ENCODE measurements at regions not wholly inside any gene's neighbourhood (a gene's known extent, or its start where the extent isn't known, plus 50 kb on each side); places are given as distances from the start of the nearest gene placed in this dataset.

DNA sequence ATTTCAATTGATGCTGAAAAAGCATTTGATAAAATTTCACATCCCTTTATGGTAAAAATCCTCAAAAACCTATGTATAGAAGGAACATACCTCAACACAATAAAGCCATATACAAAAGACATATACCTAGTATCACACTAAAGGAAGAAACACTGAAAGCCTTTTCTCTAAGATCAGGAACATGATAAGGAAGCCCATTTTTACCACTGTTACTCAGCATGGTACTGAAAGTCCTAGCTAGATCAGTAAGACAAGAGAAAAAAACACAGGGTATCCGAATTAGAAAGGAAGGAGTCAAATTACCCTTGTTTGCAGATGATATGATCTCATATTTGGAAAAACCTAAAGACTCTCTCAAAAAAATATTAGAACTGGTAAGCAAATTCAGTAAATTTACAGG is 350.2 kb upstream of the PDE4D start:
- DNase-seq = no peak

- no peak for DNase-seq
Observed at GRCh38 chr5:60232036-60232795, 338.7 kb upstream of the PDE4D start.

DNA sequence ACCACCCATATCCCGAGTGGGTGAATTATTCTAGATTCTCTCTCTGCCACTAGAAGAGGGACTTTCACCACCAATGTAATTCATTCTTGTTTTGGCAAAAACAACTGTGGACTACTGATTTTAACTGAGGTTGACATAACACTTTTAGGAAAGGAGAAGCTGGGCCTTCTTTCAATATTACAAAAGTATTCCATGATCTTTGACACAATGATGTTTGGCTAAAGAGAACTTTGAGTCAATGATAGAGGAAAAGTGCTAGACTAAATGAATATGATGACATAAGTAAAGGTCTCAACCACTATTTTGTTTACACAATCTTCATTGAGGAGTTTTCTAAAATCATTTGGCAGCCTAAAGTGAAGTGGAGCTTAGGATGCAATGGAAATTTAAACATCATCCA is 336.9 kb upstream of the PDE4D start:
- no peak for DNase-seq

DNA sequence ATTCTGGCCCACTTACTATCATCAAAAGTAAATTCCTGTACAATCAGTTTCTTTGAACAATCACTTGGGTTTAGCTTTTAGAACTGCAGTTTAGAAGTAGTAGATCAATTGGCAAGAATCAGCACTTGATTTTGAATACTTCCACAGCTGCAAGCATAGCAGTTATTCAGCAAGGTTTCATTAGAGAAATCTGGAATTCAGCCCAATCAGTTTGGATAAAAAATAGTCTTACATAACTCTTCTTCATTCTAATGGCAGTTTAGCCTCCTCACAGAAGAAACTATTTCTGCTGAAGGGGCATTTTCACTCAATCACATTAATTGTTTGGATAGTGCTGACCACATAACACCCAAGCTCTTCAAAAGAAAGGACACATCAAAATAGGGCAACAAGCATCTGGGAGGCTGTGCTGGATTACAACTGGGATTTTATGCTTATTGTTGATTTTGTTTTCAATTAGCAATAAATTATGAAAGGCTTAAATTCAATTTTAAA is 336.2 kb upstream of the PDE4D start:
- DNase-seq = no peak

DNA sequence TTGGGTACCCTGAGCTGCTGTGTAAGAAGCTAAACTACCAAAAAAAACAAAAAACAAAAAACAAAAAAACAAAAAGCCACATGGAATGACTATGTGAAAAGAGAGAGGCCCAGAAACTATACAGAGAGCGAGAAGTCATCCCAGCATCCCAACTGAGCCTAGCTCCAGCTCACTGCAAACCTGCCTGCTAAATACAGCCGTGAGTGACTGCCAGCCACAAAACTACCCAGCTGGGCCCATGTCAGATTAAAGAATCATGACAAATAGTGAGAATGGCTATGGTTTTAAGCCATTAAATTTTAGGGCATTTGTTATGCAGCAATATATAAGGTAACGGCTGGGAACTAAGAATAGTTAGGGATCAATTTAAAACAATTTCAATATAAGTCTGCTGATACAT is 335.1 kb upstream of the PDE4D start:
- no peak for DNase-seq

- no peak for DNase-seq
Observed at GRCh38 chr5:60226128-60226527, 332.6 kb upstream of the PDE4D start.

GRCh38 chr5:60223342-60223741 is 329.8 kb upstream of the PDE4D start:
- DNase-seq = no peak

- no peak for DNase-seq
Observed at GRCh38 chr5:60219921-60220320, 326.4 kb upstream of the PDE4D start.

GRCh38 chr5:60210810-60211209 is 317.3 kb upstream of the PDE4D start:
- no peak for DNase-seq

DNA sequence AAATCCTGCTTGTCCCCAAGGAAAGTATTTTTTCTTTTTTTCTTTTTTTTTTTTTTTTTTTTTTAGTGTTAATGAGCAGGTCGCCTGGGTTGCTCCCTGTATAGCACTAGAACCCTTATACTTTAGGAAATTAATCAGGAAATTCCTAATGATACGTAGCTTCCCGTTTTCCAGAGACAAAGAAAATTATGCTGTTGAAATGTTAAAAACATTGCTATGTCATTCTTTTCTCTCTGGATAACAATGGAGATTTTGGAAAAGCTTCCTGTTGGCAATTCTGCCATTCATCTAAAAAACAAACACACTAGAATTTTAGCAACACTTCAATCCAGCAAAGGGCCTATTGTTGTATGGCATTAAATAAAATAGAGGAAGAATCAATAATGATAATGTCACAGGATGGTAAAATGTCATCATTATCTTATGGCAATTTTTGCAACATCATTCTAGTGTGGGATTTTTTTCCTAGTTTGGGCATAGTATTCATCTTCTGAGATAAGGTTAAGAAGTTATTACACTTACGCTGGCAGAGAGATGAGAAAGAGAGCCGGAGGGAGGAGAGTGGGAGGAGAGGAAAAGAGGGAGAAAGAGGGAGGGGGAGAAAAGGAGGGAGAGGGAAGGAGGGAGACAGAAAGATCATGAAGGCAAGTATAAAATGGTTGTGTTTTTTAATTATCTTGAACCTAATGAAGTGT is 315.8 kb upstream of the PDE4D start:
- DNase-seq = no peak

GRCh38 chr5:60208716-60209115 is 315.2 kb upstream of the PDE4D start:
- no peak for DNase-seq

DNA sequence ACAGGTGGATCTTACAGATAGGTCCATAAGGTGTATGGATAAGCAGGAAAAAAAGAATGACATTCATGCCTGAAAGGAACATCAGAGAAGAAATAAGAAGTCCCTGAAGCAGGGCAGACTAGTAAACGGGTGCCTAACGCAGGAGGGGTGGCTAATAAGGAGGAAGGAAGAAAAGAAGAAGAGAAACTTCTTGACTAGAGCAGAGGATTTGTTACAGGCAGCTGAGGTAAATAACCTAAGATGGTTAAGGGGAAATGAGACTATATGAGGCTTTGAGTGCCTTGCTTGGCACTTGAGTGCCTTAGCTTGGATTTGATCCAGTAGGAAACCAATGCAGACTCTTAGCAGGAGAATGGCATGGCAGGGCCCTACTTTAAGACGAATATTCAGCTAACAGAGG is 313.5 kb upstream of the PDE4D start:
- no peak for DNase-seq

GRCh38 chr5:60206234-60206633 is 312.7 kb upstream of the PDE4D start:
- no peak for DNase-seq

DNA sequence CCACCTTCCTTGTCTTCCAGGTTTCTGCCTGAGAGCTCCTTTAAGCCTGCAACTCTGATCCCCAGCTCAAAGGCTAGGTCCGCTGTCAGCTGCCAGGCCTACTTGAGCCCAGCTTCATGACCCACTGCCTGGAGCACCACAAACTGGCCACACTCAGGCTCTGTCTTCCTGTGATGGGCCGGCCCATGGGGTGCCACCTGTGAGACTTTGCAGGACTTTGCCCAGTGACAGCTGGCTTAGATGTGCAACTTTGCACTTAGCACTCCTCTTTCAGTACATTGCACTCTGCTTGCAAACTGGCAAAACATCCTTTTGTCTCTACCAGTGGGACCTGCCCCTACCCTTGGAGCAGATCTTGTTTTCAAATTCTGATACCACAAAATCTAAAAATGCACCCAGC is 311.5 kb upstream of the PDE4D start:
- DNase-seq = no peak

DNA sequence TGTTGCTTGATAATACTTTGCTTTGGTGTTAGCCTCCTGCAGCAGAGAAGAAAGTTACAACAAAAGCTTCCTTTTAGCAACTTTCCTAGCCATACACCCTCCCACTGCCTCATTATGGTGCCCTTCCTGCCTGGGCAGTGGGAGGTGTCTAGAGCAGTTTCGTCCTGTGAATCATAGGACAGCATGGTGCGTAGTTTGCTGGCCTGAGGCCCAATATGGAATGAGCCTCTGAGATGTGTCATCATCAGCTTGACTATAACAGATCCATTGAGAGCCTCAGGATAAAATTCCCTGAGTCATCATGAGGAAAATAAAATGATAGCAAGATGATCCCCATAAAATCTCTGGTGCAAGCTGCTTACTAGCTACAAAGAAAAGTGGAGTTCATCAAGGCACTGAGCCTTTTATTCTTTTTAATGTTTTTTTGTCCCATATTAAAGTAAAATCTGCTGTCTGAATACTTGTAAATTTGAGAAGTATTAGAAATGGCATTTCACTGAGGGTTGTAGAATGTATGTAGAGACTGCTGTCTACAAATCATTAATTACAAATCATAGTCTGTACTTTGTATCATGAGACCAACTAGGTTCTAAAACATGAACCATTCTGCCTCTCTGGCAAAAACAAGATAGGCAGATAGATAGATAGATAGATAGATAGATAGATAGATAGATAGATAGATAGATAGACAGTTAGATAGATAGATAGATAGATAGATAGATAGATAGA is 303.0 kb upstream of the PDE4D start:
- no peak for DNase-seq

DNA sequence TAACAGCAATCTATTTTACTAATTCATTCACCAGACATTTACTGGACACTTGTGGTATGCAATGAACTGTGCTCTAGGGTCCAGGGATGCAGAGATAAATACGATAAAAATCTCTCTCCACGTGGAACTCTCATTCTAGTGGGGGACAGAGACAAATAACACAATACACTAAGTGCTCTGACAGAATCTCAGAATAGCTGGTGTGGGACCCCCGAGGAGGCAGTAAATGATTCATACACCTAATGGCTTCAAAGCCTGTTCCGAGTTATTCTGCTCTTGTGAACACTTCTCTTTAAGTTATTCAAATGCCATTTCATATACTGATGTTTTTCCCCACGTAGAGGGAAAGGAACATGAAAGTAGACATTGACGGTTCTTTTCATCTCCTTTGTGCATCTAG is 302.0 kb upstream of the PDE4D start:
- DNase-seq = no peak

- no peak for DNase-seq
Observed at GRCh38 chr5:60195083-60195482, 301.6 kb upstream of the PDE4D start.

GRCh38 chr5:60185231-60186099 is 291.9 kb upstream of the PDE4D start:
- DNase-seq = no peak

DNA sequence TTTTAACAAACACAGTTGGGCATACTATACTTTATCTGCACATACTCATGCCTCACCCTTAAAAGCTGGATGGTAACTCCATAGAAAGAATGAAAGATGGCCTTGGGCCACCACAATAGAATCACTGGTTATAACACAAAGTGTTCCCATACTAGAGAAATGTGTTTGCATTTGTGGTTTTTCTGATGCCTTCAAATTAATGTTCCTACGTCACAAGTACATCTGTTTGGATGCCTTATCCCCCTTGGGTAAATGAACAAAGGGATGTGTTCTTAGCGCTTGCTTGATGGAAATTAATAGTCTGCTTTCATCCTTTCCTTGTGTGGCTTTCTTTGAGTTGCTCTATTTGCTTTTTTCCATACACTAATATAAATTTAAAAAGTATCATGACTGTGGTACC is 291.1 kb upstream of the PDE4D start:
- no peak for DNase-seq

- no peak for DNase-seq
Observed at GRCh38 chr5:60183881-60184280, 290.4 kb upstream of the PDE4D start.

- no peak for DNase-seq
Observed at GRCh38 chr5:60178101-60178500, 284.6 kb upstream of the PDE4D start.

- no peak for DNase-seq
Observed at GRCh38 chr5:60177596-60177995, 284.1 kb upstream of the PDE4D start.

DNA sequence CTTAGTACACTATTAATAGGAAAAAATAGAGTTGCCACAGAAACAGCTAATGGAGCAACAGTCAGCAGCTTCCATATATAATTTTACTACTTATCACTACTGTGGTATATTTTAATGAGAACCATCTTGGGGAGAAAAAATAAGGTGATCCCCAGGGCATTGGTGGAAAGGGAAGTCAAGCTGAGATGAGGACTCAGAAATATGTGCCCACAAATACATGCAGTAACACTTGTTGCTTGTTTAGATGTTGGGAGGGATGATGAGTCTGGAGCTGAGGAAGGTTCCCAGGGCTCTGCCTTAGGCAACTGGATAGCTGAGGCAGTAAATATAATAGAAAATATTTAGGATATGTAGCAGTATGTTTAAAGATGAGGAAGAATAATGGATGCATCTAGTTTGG is 280.1 kb upstream of the PDE4D start:
- no peak for DNase-seq
